Ascending aorta (tissue), 2 donors: ENCODE measurements at regions not wholly inside any gene's neighbourhood (a gene's known extent, or its start where the extent isn't known, plus 50 kb on each side); places are given as distances from the start of the nearest gene placed in this dataset.

Experiments
- DNase-seq, 2 donors: peaks; one replicate each; pipeline ENCODE4 v3.0.0-alpha.2; 2019; ENCODE audit warnings: low spot score in 2 of 2
- H3K27ac ChIP-seq, 2 donors: fragments of 200-600 bp; sonication (generic); one replicate each; pipeline ENCODE4 v1.5.1; 2016 to 2017; ENCODE audit warnings: mild to moderate bottlenecking in 1 of 2
- H3K27me3 ChIP-seq: fragments of 200-600 bp; sonication (generic); one replicate; pipeline ENCODE4 v1.5.1; 2017
- H3K36me3 ChIP-seq, 2 donors: fragments of 200-600 bp; sonication (generic); one replicate each; pipeline ENCODE4 v1.5.1; 2016
- H3K4me1 ChIP-seq, 2 donors: fragments of 200-600 bp; sonication (generic); one replicate each; pipeline ENCODE4 v1.5.1; 2016 to 2017; ENCODE audit warnings: mild to moderate bottlenecking in 1 of 2
- H3K4me3 ChIP-seq, 2 donors: fragments of 200-600 bp; sonication (generic); one replicate each; pipeline ENCODE4 v1.5.1; 2016 to 2017; ENCODE audit warnings: mild to moderate bottlenecking in 1 of 2
- H3K9me3 ChIP-seq, 2 donors: fragments of 200-600 bp; sonication (generic); one replicate each; pipeline ENCODE4 v1.5.1; 2016
- intact Hi-C: fragments of 100-400 bp; cut with DNase I; formaldehyde crosslinking; loops from one replicate; pipeline ENCODE4 v1.15.1; 2023
- TF ChIP-seq, protein P1 (sequence below), 3 experiments: fragments of 200-600 bp in 2 of 3; fragments of 450-650 bp in 1 of 3; sonication (generic) in 2 of 3; IDR thresholded peaks; one replicate each; pipeline ENCODE4 v1.5.1; 2016 to 2019; ENCODE audit warnings: antibody characterized with exemption in 3 of 3, mild to moderate bottlenecking in 1 of 3, moderate library complexity in 1 of 3

DNA sequence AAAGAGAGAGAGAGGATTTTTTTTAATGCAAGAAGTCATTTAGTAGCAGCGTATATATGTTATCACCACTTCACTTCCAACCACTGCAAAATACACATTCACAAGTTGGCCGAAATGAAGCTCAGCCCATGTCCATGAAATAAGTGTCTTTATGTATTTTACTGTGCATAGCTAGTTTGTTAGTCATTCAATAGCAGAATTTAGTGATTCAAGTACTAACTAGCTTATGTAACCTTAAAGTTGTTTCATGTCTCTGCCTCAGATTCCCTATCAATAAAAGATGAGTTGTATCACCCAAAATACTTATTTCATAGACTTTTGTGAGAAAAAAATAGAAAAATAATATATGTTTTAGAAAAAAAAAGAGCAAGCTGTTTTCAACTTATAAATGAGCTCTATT, 153.7 kb upstream of the PRDM1 start:
- H3K9me3 ChIP-seq: no peaks in the 10 kb centered on the region
- no peak for DNase-seq
- no peaks in the 10 kb centered on the region for H3K27me3 ChIP-seq
- no peaks in the 10 kb centered on the region for H3K4me1 ChIP-seq
- H3K27ac ChIP-seq: no peak overlapping the region
- no peak overlapping the region for H3K4me3 ChIP-seq
- intact Hi-C loops: no loop called here
- TF ChIP-seq, protein P1, sequence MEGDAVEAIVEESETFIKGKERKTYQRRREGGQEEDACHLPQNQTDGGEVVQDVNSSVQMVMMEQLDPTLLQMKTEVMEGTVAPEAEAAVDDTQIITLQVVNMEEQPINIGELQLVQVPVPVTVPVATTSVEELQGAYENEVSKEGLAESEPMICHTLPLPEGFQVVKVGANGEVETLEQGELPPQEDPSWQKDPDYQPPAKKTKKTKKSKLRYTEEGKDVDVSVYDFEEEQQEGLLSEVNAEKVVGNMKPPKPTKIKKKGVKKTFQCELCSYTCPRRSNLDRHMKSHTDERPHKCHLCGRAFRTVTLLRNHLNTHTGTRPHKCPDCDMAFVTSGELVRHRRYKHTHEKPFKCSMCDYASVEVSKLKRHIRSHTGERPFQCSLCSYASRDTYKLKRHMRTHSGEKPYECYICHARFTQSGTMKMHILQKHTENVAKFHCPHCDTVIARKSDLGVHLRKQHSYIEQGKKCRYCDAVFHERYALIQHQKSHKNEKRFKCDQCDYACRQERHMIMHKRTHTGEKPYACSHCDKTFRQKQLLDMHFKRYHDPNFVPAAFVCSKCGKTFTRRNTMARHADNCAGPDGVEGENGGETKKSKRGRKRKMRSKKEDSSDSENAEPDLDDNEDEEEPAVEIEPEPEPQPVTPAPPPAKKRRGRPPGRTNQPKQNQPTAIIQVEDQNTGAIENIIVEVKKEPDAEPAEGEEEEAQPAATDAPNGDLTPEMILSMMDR (IDR thresholded peaks at IDR 0.05): no peak
- no peaks in the 10 kb centered on the region for H3K36me3 ChIP-seq

DNA sequence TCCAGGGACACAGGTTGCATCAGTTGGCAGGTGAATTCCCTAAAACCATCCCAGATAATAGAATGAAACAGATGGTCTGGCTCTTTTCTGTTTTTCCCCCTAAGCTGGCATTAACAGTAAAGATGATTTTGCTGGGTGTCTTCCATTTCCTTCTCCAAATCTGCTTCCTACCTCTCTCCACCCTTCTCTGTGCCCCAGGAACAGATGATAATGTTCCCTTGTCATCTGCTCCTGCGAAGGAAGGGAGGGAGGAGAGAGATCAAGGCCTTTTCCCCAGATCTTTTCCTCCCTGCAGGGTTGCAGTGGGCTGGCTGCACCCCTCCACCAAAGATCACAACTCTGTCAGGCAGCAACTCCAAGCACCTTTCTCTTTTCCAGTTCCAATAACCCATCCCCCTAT, 156.5 kb upstream of the PRDM1 start:
- no peak for DNase-seq
- TF ChIP-seq, protein P1 (IDR thresholded peaks at IDR 0.05): no peak
- intact Hi-C loops: no loop called here
- no peak overlapping the region for H3K4me3 ChIP-seq
- H3K27me3 ChIP-seq: no peaks in the 10 kb centered on the region
- H3K4me1 ChIP-seq: no peaks in the 10 kb centered on the region
- H3K36me3 ChIP-seq: no peaks in the 10 kb centered on the region
- H3K27ac ChIP-seq: no peak overlapping the region
- no peaks in the 10 kb centered on the region for H3K9me3 ChIP-seq

DNA sequence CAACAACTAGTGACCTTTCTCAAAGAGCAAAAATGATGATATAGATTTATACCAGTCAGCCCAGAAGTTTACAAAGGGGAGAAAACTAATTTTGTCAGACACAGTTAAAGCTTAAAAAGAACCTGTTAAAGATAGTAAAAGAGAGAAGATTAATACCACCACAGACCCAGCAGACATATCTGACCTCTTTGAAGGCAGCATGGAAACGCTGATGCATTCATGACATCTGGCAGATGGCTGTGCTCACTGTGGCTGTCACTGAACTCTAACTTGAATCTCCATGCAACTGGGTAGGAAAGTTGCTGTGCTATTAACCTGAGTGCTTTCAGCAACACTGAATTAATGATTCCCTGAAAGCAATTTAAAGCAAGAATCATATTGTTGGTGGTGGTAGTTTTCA, 159.8 kb upstream of the PRDM1 start:
- H3K9me3 ChIP-seq: no peaks in the 10 kb centered on the region
- no peak overlapping the region for H3K4me3 ChIP-seq
- DNase-seq: no peak
- TF ChIP-seq, protein P1 (IDR thresholded peaks at IDR 0.05): no peak
- intact Hi-C loops: no loop called here
- no peaks in the 10 kb centered on the region for H3K36me3 ChIP-seq
- no peak overlapping the region for H3K27ac ChIP-seq
- no peaks in the 10 kb centered on the region for H3K4me1 ChIP-seq
- no peaks in the 10 kb centered on the region for H3K27me3 ChIP-seq

DNA sequence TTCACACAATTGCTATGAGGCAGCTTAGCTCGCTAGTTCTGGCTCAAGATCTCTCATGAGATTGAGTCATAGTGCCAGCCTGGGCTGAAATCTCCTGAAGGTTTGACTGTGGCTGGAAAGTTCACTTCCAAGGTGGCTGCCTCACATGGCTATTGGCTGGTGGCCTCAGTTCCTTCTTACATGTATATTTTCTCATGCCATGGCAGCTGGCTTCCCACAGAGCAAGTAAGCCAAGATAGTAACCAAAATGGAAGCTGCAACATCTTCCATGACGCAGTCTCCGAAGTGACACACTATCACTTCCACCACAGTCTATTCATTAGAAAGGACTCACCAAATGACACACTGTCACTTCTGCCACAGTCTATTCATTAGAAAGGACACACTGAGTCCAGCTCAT, 160.4 kb upstream of the PRDM1 start:
- H3K36me3 ChIP-seq: no peaks in the 10 kb centered on the region
- no peak overlapping the region for H3K27ac ChIP-seq
- no peak for DNase-seq
- intact Hi-C loops: no loop called here
- TF ChIP-seq, protein P1 (IDR thresholded peaks at IDR 0.05): no peak
- H3K4me1 ChIP-seq: no peaks in the 10 kb centered on the region
- H3K27me3 ChIP-seq: no peaks in the 10 kb centered on the region
- H3K9me3 ChIP-seq: no peaks in the 10 kb centered on the region
- no peak overlapping the region for H3K4me3 ChIP-seq

DNA sequence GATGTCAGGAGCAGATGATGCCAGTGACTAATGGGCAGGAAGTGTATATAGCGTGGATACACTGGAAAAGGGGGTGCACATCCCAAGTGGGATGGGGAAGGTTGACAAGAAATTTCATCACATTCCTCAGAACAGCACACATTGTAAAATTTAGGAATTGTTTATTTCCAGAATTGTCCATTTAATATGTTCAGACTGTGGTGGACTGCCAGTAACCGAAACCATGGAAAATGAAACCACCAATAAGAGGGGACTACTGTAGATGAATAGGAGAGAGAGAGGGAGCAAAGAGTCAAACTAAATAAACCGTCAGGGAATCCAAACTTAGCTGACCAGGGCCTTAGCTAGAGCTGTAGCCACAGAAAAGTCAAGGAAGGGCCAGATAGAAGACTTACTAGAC, 164.4 kb upstream of the PRDM1 start:
- H3K9me3 ChIP-seq: no peaks in the 10 kb centered on the region
- H3K4me1 ChIP-seq: no peaks in the 10 kb centered on the region
- no peaks in the 10 kb centered on the region for H3K27me3 ChIP-seq
- intact Hi-C loops: no loop called here
- no peaks in the 10 kb centered on the region for H3K36me3 ChIP-seq
- no peak for DNase-seq
- TF ChIP-seq, protein P1 (IDR thresholded peaks at IDR 0.05): no peak
- H3K4me3 ChIP-seq: no peak overlapping the region
- H3K27ac ChIP-seq: no peak overlapping the region

DNA sequence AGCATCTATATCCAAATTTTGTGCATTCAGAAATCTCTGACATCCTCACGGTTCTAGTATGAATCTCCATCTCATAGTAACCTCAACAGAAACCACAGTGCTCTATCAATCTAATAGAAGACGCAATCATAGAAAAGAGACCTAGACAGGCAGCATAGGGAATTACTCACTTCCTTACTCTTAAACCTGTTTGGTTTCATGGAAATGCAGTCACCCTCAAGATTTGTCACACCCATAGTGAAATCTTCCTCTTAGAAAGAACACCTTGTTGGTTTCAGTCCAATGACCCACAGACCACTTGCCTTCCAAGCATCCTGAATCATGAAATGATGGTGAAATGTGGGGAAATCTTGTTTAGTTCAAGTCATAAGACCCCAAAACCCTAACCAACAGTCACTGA, 166.1 kb upstream of the PRDM1 start:
- TF ChIP-seq, protein P1 (IDR thresholded peaks at IDR 0.05): no peak
- intact Hi-C loops: no loop called here
- H3K36me3 ChIP-seq: no peaks in the 10 kb centered on the region
- no peak overlapping the region for H3K4me3 ChIP-seq
- DNase-seq: no peak
- H3K4me1 ChIP-seq: no peaks in the 10 kb centered on the region
- H3K27ac ChIP-seq: no peak overlapping the region
- no peaks in the 10 kb centered on the region for H3K27me3 ChIP-seq
- H3K9me3 ChIP-seq: no peaks in the 10 kb centered on the region
